Endothelial cell of umbilical vein (primary cell): ENCODE measurements at regions not wholly inside any gene's neighbourhood (a gene's known extent, or its start where the extent isn't known, plus 50 kb on each side); places are given as distances from the start of the nearest gene placed in this dataset.

Source experiments
- BruUV-seq: library from RNA; stranded (reverse); fragments of 400-500 nt; replicated peaks from 2 replicates; lab custom pipeline; 2021; lab: Mats Ljungman, UMichigan
- CTCF ChIA-PET: fragments of 300-600, 350-600 bp; sonication (Branson Sonifier 250); formaldehyde crosslinking; loops from one replicate; lab custom pipeline; 2021; ENCODE audit warnings: antibody characterized with exemption, inconsistent platforms; lab: Charles Lee
- POLR2A ChIA-PET: fragments of 300-600, 350-600 bp; sonication (Branson Sonifier 250); formaldehyde crosslinking; loops from one replicate; lab custom pipeline; 2021; ENCODE audit warnings: antibody characterized with exemption, inconsistent platforms; lab: Charles Lee
- DNase-seq: peaks from one replicate; pipeline ENCODE4 v3.0.0-alpha.2; 2011; ENCODE audit warnings: low read depth, low spot score
- FAIRE-seq: peaks from 2 replicates; lab custom pipeline; 2011; peaks lifted over from hg19 to GRCh38; lab: Jason Lieb, UNC
- H2AFZ ChIP-seq: 2 replicates; pipeline ENCODE4 v1.6.0; 2012; ENCODE audit warnings: low read depth, low read length, control low read depth, inconsistent platforms
- H3K27ac ChIP-seq: 2 replicates; pipeline ENCODE4 v1.5.1; 2011; ENCODE audit warnings: low read depth, mild to moderate bottlenecking, control low read depth, low read length, moderate library complexity; ENCODE audit not compliant: insufficient read depth
- H3K27me3 ChIP-seq, 2 experiments: 2 replicates each; pipeline versions ENCODE4 v1.6.0 to v1.6.1; 2011; ENCODE audit warnings: low read length in 2 of 2, mixed read lengths in 1 of 2; ENCODE audit not compliant: control insufficient read depth in 2 of 2, insufficient read depth in 2 of 2
- H3K36me3 ChIP-seq, 2 experiments: 2 replicates in 1 of 2; 3 replicates in 1 of 2; pipeline ENCODE4 v1.5.1; 2011; ENCODE audit warnings: low read length in 2 of 2, mild to moderate bottlenecking in 1 of 2, moderate library complexity in 1 of 2; ENCODE audit not compliant: control insufficient read depth in 2 of 2, insufficient read depth in 2 of 2; ENCODE audit errors: extremely low read depth in 1 of 2
- H3K4me1 ChIP-seq: 3 replicates; pipeline ENCODE4 v1.5.1; 2011; ENCODE audit warnings: mild to moderate bottlenecking, low read length; ENCODE audit not compliant: control insufficient read depth, insufficient read depth; ENCODE audit errors: extremely low read depth
- H3K4me2 ChIP-seq: 2 replicates; pipeline ENCODE4 v1.6.1; 2011; ENCODE audit warnings: low read length, control low read depth, mixed read lengths; ENCODE audit not compliant: insufficient read depth
- H3K4me3 ChIP-seq, 3 experiments: fragments of 200-600 bp in 1 of 3; sonication (generic), shearing (Covaris generic) in 1 of 3; replicated peaks in 1 of 3; 2 replicates each; pipeline ENCODE4 v1.5.1; 2011 to 2016; ENCODE audit warnings: control low read depth in 3 of 3, low read length in 3 of 3, mild to moderate bottlenecking in 2 of 3, inconsistent platforms in 1 of 3, low read depth in 1 of 3, moderate library complexity in 1 of 3; ENCODE audit not compliant: insufficient read depth in 1 of 3
- H3K79me2 ChIP-seq: 2 replicates; pipeline ENCODE4 v1.6.0; 2012; ENCODE audit warnings: low read length, inconsistent platforms; ENCODE audit not compliant: control insufficient read depth, insufficient read depth
- H3K9ac ChIP-seq: replicated peaks from 2 replicates; pipeline ENCODE3; 2011; ENCODE audit warnings: low read length, control low read depth; ENCODE audit not compliant: insufficient read depth; ENCODE audit errors: extremely low read depth
- H3K9me1 ChIP-seq: replicated peaks from 3 replicates; pipeline ENCODE4 v1.6.0; 2011; ENCODE audit warnings: mild to moderate bottlenecking, low read length; ENCODE audit not compliant: control insufficient read depth, insufficient read depth; ENCODE audit errors: extremely low read depth
- H3K9me3 ChIP-seq: replicated peaks from 2 replicates; pipeline ENCODE4 v1.5.1; 2012; ENCODE audit warnings: low read length, inconsistent platforms; ENCODE audit not compliant: control insufficient read depth, insufficient read depth
- H4K20me1 ChIP-seq: replicated peaks from 2 replicates; pipeline ENCODE3; 2011; ENCODE audit warnings: mild to moderate bottlenecking, low read length; ENCODE audit not compliant: control insufficient read depth, insufficient read depth; ENCODE audit errors: extremely low read depth
- EZH2 ChIP-seq: IDR thresholded peaks from 2 replicates; pipeline ENCODE4 v1.6.1; 2012; ENCODE audit warnings: borderline replicate concordance, low read depth, mild to moderate bottlenecking, moderate library complexity, low read length, inconsistent platforms; ENCODE audit not compliant: severe bottlenecking
- FOS ChIP-seq: IDR thresholded peaks from 2 replicates; pipeline ENCODE4 v1.6.1; 2011; ENCODE audit warnings: mild to moderate bottlenecking, low read length, moderate library complexity, borderline replicate concordance; ENCODE audit not compliant: insufficient read depth
- GATA2 ChIP-seq: IDR thresholded peaks from 2 replicates; pipeline ENCODE4 v1.7.0; 2011; ENCODE audit warnings: low read depth, mild to moderate bottlenecking, moderate library complexity, mixed read lengths, low read length; ENCODE audit not compliant: insufficient read length, insufficient read depth
- JUN ChIP-seq: IDR thresholded peaks from 2 replicates; pipeline ENCODE4 v1.6.1; 2011; ENCODE audit warnings: borderline replicate concordance, low read depth; ENCODE audit not compliant: insufficient read length, insufficient read depth
- MYC ChIP-seq: IDR thresholded peaks from one replicate; pipeline ENCODE4 v1.6.1; 2011; ENCODE audit warnings: mild to moderate bottlenecking, low read depth, low read length
- POLR2A ChIP-seq: IDR thresholded peaks from 2 replicates; pipeline ENCODE4 v1.6.1; 2012; ENCODE audit warnings: low read depth, mild to moderate bottlenecking, control low read depth, low read length
- POLR2AphosphoS5 ChIP-seq: IDR thresholded peaks from 2 replicates; pipeline ENCODE4 v1.6.1; 2012; ENCODE audit warnings: low read depth, mild to moderate bottlenecking, control low read depth, low read length, moderate library complexity; ENCODE audit not compliant: insufficient read depth
- dilution Hi-C: fragments of 300-500 bp; cut with MboI; formaldehyde crosslinking; loops from one replicate; pipeline ENCODE4 v1.15.0; 2019; ENCODE audit warnings: low sequenced_read_pairs; ENCODE audit not compliant: extremely low pct_ligation_motif_present
- intact Hi-C: fragments of 100-400 bp; cut with micrococcal nuclease; formaldehyde crosslinking; loops from one replicate; pipeline ENCODE4 v1.10.0; 2022
- TF ChIP-seq, protein P1 (sequence below): IDR thresholded peaks from 2 replicates; pipeline ENCODE4 v1.6.1; 2011; ENCODE audit not compliant: insufficient read depth, insufficient read length
- TF ChIP-seq, protein P2 (sequence below), 2 donors: IDR thresholded peaks; 1 replicate in 1 of 2; 2 replicates in 1 of 2; pipeline ENCODE4 v1.5.1; 2011; ENCODE audit warnings: low read length in 2 of 2, mild to moderate bottlenecking in 2 of 2, moderate library complexity in 2 of 2, control low read depth in 1 of 2, inconsistent platforms in 1 of 2, low read depth in 1 of 2; ENCODE audit not compliant: insufficient read depth in 1 of 2; ENCODE audit errors: extremely low read depth in 1 of 2

GRCh38 chr4:30881985-30882384 is 161.8 kb downstream of the PCDH7 start:
- H3K27ac ChIP-seq: no peak overlapping the region
- TF ChIP-seq, protein P1, sequence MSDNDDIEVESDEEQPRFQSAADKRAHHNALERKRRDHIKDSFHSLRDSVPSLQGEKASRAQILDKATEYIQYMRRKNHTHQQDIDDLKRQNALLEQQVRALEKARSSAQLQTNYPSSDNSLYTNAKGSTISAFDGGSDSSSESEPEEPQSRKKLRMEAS: no peak
- TF ChIP-seq, protein P2, sequence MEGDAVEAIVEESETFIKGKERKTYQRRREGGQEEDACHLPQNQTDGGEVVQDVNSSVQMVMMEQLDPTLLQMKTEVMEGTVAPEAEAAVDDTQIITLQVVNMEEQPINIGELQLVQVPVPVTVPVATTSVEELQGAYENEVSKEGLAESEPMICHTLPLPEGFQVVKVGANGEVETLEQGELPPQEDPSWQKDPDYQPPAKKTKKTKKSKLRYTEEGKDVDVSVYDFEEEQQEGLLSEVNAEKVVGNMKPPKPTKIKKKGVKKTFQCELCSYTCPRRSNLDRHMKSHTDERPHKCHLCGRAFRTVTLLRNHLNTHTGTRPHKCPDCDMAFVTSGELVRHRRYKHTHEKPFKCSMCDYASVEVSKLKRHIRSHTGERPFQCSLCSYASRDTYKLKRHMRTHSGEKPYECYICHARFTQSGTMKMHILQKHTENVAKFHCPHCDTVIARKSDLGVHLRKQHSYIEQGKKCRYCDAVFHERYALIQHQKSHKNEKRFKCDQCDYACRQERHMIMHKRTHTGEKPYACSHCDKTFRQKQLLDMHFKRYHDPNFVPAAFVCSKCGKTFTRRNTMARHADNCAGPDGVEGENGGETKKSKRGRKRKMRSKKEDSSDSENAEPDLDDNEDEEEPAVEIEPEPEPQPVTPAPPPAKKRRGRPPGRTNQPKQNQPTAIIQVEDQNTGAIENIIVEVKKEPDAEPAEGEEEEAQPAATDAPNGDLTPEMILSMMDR (IDR thresholded peaks at IDR 0.05; ENCODE audit: extremely low read depth in 1 of 2, insufficient read depth in 1 of 2, low read depth in 1 of 2, low read length in 2 of 2): no peak
- TF ChIP-seq EZH2: no peak
- TF ChIP-seq MYC: no peak
- no peak for TF ChIP-seq FOS
- TF ChIP-seq POLR2AphosphoS5: no peak
- no peak for TF ChIP-seq JUN
- TF ChIP-seq GATA2: no peak
- no peak for TF ChIP-seq POLR2A
- ChIA-PET POLR2A (interaction anchor here (0.7 kb wide), 1 partner anchor 337 kb away, joined by 6 read pairs; no protein-coding TSS in a partner anchor), CTCF (no interaction called here)
- H3K9ac ChIP-seq: no peak overlapping the region
- H3K4me3 ChIP-seq: no peak overlapping the region
- dilution Hi-C loops: no loop called here
- no peaks in the 10 kb centered on the region for H3K4me1 ChIP-seq
- H3K9me1 ChIP-seq: no peaks in the 10 kb centered on the region
- H3K36me3 ChIP-seq: no peaks in the 10 kb centered on the region
- H3K4me2 ChIP-seq: no peak overlapping the region
- no TSS peak for BruUV-seq
- no peak overlapping the region for H2AFZ ChIP-seq
- FAIRE-seq: no peak
- no peak for DNase-seq
- no peaks in the 10 kb centered on the region for H3K9me3 ChIP-seq
- H3K27me3 ChIP-seq: no peaks in the 10 kb centered on the region
- H3K79me2 ChIP-seq: no peaks in the 10 kb centered on the region
- intact Hi-C loops: no loop called here
- no peaks in the 10 kb centered on the region for H4K20me1 ChIP-seq
